Daoy (cell line): ENCODE measurements at regions not wholly inside any gene's neighbourhood (a gene's known extent, or its start where the extent isn't known, plus 50 kb on each side); places are given as distances from the start of the nearest gene placed in this dataset.
A peak's percentile ranks its signal among the peaks of the same experiment; 100 is the strongest.
"Not testable (repeated sequence)": the region's sequence is repeated elsewhere in the genome, so short reads cannot be mapped to it uniquely, and the experiment has no call there.

Experiments
- DNase-seq: peaks from one replicate; pipeline ENCODE4 v3.0.0-alpha.2; 2015; ENCODE audit warnings: low read depth

GRCh38 chr6:34646714-34647113 lies 49.9 kb downstream of the ILRUN start:
- DNase-seq, result no peak

- DNase-seq, result no peak
These were observed 50.9 kb downstream of the ILRUN start for GRCh38 chr6:34645627-34646026.

- no peak for DNase-seq
These were observed 51.9 kb downstream of the ILRUN start for GRCh38 chr6:34644716-34645115.

- DNase-seq, result no peak
These were observed 54.1 kb downstream of the ILRUN start for GRCh38 chr6:34642427-34642826.

- not testable (repeated sequence) for DNase-seq
These were observed 56.3 kb downstream of the ILRUN start for GRCh38 chr6:34640074-34640849.

GRCh38 chr6:34638834-34639736 lies 57.5 kb downstream of the ILRUN start:
- DNase-seq, result no peak

- no peak for DNase-seq
These were observed 62.8 kb downstream of the ILRUN start for GRCh38 chr6:34633785-34634184.

- DNase-seq, result no peak
These were observed 63.3 kb downstream of the ILRUN start for GRCh38 chr6:34633256-34633655.

- DNase-seq, result peak; percentile 69
These were observed 66.5 kb downstream of the ILRUN start for GRCh38 chr6:34630040-34630439.

GRCh38 chr6:34627296-34627695 lies 69.3 kb downstream of the ILRUN start:
- DNase-seq, result no peak

- no peak for DNase-seq
These were observed 62.5 kb upstream of the SPDEF start for GRCh38 chr6:34618430-34619182.

GRCh38 chr6:34617231-34617630 lies 61.1 kb upstream of the SPDEF start:
- no peak for DNase-seq

GRCh38 chr6:34616227-34616585 lies 60.1 kb upstream of the SPDEF start:
- DNase-seq, result no peak

GRCh38 chr6:34615574-34616226 lies 59.6 kb upstream of the SPDEF start:
- no peak for DNase-seq

GRCh38 chr6:34610819-34611477 lies 54.8 kb upstream of the SPDEF start:
- DNase-seq, result peak; percentile 78

- no peak for DNase-seq
These were observed 52.4 kb upstream of the SPDEF start for GRCh38 chr6:34608321-34609091.

- no peak for DNase-seq
These were observed 50.5 kb upstream of the SPDEF start for GRCh38 chr6:34606477-34607265.
